HEK293 (cell line): ENCODE measurements at regions not wholly inside any gene's neighbourhood (a gene's known extent, or its start where the extent isn't known, plus 50 kb on each side); places are given as distances from the start of the nearest gene placed in this dataset.

ENCODE experiments used
- KLF16 ChIP-seq: fragments of 450-650 bp; formaldehyde crosslinking; IDR thresholded peaks from 2 replicates; pipeline ENCODE4 v1.5.1; 2017; ENCODE audit warnings: missing biosample characterization, missing genetic modification characterization
- MYNN ChIP-seq: fragments of 450-650 bp; formaldehyde crosslinking; IDR thresholded peaks from 2 replicates; pipeline ENCODE4 v1.5.1; 2016; ENCODE audit warnings: missing biosample characterization, missing genetic modification characterization, borderline replicate concordance
- ZNF292 ChIP-seq: fragments of 450-650 bp; formaldehyde crosslinking; IDR thresholded peaks from 2 replicates; pipeline ENCODE4 v1.5.1; 2016; ENCODE audit warnings: low read depth, missing biosample characterization, missing genetic modification characterization, borderline replicate concordance
- ZNF473 ChIP-seq: fragments of 450-650 bp; formaldehyde crosslinking; IDR thresholded peaks from 2 replicates; pipeline ENCODE4 v1.5.1; 2017; ENCODE audit warnings: missing biosample characterization, missing genetic modification characterization
- ZNF791 ChIP-seq: fragments of 450-650 bp; formaldehyde crosslinking; IDR thresholded peaks from 2 replicates; pipeline ENCODE4 v1.5.1; 2016; ENCODE audit warnings: missing biosample characterization, missing genetic modification characterization
- TF ChIP-seq, protein P1 (sequence below): fragments of 450-650 bp; formaldehyde crosslinking; IDR thresholded peaks from 2 replicates; pipeline ENCODE4 v1.5.1; 2016; ENCODE audit warnings: missing biosample characterization, missing genetic modification characterization

DNA sequence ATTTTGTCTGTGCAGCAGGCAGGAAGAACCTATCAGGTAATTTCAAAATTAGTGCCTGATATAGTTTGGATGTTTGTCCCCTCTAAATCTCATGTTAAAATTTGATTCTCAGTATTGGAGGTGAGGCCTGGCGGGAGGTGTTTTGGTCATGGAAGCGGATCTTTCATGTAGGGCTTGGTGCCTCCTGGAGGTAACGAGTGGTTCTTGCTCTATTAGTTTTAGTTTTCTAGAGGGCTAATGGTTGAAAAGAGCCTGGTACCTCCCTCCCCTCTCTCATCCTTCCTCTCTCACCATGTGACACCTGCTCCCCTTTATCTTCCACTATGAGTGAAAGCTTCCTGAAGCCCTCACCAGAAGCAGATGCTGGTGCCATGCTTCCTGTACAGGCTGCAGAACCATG, 106.3 kb downstream of the DRD1 start:
- TF ChIP-seq, protein P1, sequence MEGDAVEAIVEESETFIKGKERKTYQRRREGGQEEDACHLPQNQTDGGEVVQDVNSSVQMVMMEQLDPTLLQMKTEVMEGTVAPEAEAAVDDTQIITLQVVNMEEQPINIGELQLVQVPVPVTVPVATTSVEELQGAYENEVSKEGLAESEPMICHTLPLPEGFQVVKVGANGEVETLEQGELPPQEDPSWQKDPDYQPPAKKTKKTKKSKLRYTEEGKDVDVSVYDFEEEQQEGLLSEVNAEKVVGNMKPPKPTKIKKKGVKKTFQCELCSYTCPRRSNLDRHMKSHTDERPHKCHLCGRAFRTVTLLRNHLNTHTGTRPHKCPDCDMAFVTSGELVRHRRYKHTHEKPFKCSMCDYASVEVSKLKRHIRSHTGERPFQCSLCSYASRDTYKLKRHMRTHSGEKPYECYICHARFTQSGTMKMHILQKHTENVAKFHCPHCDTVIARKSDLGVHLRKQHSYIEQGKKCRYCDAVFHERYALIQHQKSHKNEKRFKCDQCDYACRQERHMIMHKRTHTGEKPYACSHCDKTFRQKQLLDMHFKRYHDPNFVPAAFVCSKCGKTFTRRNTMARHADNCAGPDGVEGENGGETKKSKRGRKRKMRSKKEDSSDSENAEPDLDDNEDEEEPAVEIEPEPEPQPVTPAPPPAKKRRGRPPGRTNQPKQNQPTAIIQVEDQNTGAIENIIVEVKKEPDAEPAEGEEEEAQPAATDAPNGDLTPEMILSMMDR (tag by site-specific recombination) = no peak
- TF ChIP-seq ZNF473 (tag by site-specific recombination) (no peak), ZNF791 (tag by site-specific recombination) (no peak), KLF16 (tag by site-specific recombination) (no peak), MYNN (tag by site-specific recombination) (no peak), ZNF292 (tag by site-specific recombination) (no peak)
